ENCODE measurements at regions not wholly inside any gene's neighbourhood (a gene's known extent, or its start where the extent isn't known, plus 50 kb on each side); places are given as distances from the start of the nearest gene placed in this dataset.

DNA sequence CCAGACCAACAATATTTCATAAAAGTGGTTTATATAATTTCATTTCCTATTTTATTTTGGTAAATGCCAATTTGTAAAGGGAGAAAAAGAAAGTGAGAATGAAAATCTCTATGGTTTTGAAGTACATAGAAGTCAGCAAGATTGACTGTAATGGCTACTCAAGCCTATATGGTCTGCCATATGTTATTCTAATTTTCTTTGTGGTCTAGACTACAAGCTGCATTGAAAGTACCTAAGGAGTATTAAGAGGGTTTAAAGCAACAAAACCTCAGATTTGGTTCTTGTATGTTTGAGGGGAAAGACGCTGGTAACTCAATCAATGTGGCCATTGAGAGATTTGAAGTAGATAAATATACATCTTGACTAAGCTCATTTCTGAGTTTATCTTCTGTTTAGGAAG is 193.5 kb upstream of the EYA4 start:
- Histone ChIP-seq H3K36me3 (no peaks in the 10 kb centered on the region), H3K4me3 (no peak overlapping the region), H3K9me3 (no peaks in the 10 kb centered on the region), H3K27me3 (no peaks in the 10 kb centered on the region), H3K27ac (no peak overlapping the region), H3K4me1 (no peaks in the 10 kb centered on the region)
- TF ChIP-seq, protein P1, sequence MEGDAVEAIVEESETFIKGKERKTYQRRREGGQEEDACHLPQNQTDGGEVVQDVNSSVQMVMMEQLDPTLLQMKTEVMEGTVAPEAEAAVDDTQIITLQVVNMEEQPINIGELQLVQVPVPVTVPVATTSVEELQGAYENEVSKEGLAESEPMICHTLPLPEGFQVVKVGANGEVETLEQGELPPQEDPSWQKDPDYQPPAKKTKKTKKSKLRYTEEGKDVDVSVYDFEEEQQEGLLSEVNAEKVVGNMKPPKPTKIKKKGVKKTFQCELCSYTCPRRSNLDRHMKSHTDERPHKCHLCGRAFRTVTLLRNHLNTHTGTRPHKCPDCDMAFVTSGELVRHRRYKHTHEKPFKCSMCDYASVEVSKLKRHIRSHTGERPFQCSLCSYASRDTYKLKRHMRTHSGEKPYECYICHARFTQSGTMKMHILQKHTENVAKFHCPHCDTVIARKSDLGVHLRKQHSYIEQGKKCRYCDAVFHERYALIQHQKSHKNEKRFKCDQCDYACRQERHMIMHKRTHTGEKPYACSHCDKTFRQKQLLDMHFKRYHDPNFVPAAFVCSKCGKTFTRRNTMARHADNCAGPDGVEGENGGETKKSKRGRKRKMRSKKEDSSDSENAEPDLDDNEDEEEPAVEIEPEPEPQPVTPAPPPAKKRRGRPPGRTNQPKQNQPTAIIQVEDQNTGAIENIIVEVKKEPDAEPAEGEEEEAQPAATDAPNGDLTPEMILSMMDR (IDR thresholded peaks at IDR 0.05) = no peak
- DNase-seq = no peak
- intact Hi-C loops (cut with DNase I; ENCODE audit: low total_unique reads) = no loop called here

DNA sequence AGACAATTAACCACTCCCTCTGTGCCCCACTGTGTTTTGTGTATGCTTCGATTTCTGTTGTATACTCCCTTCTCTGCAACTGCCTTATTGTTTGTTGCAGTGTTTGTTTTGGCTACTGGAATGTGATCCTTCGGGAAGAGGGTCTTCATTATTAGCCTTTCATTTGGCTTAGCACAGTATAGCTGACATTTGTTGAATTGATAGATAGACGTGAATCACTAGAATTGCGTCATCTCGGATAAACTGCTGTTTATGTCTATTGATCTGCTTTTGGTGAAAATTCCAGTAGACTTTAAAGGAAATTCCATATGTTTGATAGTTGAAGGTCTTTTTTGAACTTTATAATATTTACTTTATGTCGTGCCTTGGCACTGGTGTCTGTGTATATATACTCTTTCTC is 189.9 kb upstream of the EYA4 start:
- intact Hi-C loops (cut with DNase I; ENCODE audit: low total_unique reads) = no loop called here
- Histone ChIP-seq H3K27me3 (no peaks in the 10 kb centered on the region), H3K9me3 (no peaks in the 10 kb centered on the region), H3K4me3 (no peak overlapping the region), H3K4me1 (peaks cover 0 to 9% (median 3%) of the 10 kb centered on the region in 4 donors), H3K27ac (no peak overlapping the region), H3K36me3 (no peaks in the 10 kb centered on the region)
- TF ChIP-seq, protein P1 (IDR thresholded peaks at IDR 0.05) = no peak
- no peak for DNase-seq

DNA sequence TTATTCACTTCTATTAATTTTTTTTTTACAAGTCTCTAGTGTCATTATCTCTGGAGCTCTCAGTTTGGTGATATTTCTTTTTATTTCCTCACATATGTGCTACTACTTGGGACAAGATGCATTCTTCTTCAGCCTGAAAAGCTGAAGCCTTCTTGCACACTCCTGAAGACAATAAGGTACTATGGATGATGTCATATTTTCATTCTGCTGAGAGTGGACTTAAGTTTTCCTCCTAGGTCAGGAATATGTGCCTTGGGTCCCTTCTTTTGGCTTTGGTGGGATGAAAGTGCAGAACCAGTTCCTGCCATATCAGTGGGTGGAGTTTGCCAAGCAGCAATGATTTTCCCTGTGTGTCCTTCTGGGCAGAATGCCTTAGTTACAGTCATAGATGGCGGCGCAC is 188.7 kb upstream of the EYA4 start:
- Histone ChIP-seq H3K4me1 (peaks cover 0 to 9% (median 3%) of the 10 kb centered on the region in 4 donors), H3K9me3 (no peaks in the 10 kb centered on the region), H3K4me3 (no peak overlapping the region), H3K36me3 (no peaks in the 10 kb centered on the region), H3K27ac (no peak overlapping the region), H3K27me3 (no peaks in the 10 kb centered on the region)
- intact Hi-C loops (cut with DNase I; ENCODE audit: low total_unique reads) = no loop called here
- TF ChIP-seq, protein P1 (IDR thresholded peaks at IDR 0.05) = no peak
- no peak for DNase-seq

DNA sequence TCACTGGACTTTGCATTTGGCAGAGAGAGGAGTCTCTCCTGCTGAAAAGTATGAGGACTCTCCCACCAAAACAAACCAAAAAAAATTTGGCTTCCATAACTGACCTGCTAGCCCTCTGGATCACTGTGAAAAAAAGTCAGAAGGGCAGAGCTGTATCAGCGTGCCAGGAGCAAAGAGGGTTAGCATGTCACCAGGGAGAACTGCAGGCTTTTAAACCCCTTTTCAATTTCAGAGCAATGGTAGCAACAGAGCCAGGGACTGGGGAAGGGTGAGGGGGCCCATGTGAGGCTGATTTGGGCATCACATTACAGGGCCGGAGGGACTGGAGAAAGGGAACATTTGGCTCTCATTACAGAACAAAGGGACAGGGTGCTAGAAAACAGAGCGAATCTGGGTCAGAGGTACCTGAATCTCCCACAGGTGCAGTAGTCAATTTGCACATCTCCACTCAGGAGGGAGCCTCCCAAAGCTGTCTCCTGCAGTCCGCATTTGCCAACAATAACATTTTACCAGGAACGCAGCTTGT is 185.7 kb upstream of the EYA4 start:
- intact Hi-C loops (cut with DNase I; ENCODE audit: low total_unique reads) = no loop called here
- Histone ChIP-seq H3K27me3 (no peaks in the 10 kb centered on the region), H3K27ac (no peak overlapping the region), H3K4me1 (peaks cover 0 to 9% (median 3%) of the 10 kb centered on the region in 4 donors), H3K36me3 (no peaks in the 10 kb centered on the region), H3K9me3 (no peaks in the 10 kb centered on the region), H3K4me3 (no peak overlapping the region)
- TF ChIP-seq, protein P1 (IDR thresholded peaks at IDR 0.05) = no peak
- no peak for DNase-seq

DNA sequence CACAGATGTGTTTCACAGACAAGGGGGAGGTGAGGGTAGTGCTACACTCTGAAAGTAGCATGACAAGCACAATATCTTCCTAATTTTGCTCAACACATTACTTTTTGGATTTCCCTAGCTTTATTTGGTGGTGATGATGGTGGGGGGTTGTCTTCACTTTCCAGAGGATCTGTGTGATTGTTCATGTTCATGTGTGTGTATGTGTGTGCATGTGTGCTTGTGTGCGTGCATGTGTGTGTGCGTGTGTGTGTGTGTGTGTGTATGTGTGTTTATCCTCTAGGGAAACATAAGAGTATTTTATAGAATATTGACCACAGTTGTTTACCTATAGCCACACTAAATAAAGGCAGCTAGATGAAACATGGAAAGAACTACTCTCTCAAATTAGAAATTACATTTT is 183.8 kb upstream of the EYA4 start:
- TF ChIP-seq, protein P1 (IDR thresholded peaks at IDR 0.05) = no peak
- no peak overlapping the region for H3K4me3 ChIP-seq
- H3K36me3 ChIP-seq = no peaks in the 10 kb centered on the region
- peaks cover 0 to 9% (median 3%) of the 10 kb centered on the region in 4 donors for H3K4me1 ChIP-seq
- H3K27me3 ChIP-seq = no peaks in the 10 kb centered on the region
- DNase-seq = no peak
- no peaks in the 10 kb centered on the region for H3K9me3 ChIP-seq
- intact Hi-C loops (cut with DNase I; ENCODE audit: low total_unique reads) = no loop called here
- H3K27ac ChIP-seq = no peak overlapping the region

DNA sequence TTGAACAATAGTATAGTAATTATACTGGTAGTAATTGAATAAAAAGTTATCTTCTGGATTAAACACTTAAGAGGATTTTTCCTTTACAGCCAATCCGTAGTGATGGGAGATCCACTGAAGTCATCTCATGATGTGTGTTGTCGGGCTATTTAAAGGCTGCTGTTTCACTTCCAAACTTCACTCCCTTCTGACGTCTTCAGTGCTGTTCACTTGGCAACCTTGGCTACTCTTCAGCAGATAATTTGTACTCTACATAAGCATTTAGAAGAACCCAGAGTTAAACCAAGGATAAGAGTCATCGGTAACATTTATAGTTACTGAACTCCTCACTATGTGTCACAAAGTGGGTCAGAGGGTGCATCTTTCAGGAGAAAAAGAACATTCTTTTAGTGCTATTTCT is 179.1 kb upstream of the EYA4 start:
- no peaks in the 10 kb centered on the region for H3K36me3 ChIP-seq
- intact Hi-C loops (cut with DNase I; ENCODE audit: low total_unique reads) = no loop called here
- no peaks in the 10 kb centered on the region for H3K27me3 ChIP-seq
- no peak for DNase-seq
- H3K4me3 ChIP-seq = no peak overlapping the region
- no peak overlapping the region for H3K27ac ChIP-seq
- H3K9me3 ChIP-seq = no peaks in the 10 kb centered on the region
- TF ChIP-seq, protein P1 (IDR thresholded peaks at IDR 0.05) = no peak
- H3K4me1 ChIP-seq = peaks cover 0 to 5% (median 0%) of the 10 kb centered on the region in 4 donors

All from tibial artery (tissue), 4 donors.